OCI-LY7 (cell line): ENCODE measurements at regions not wholly inside any gene's neighbourhood (a gene's known extent, or its start where the extent isn't known, plus 50 kb on each side); places are given as distances from the start of the nearest gene placed in this dataset.

Experiments
- EZH2phosphoT487 ChIP-seq: fragments of 200-600 bp; sonication (generic); IDR thresholded peaks from 2 replicates; pipeline ENCODE4 v1.6.1; 2018; ENCODE audit warnings: low read depth, borderline replicate concordance, mild to moderate bottlenecking, mixed run types, antibody characterized with exemption, low read length, moderate library complexity, mixed read lengths
- TF ChIP-seq, protein P1 (sequence below): fragments of 200-600 bp; sonication (generic); conservative IDR thresholded peaks from 2 replicates; pipeline ENCODE4 v1.5.1; 2014; ENCODE audit warnings: mild to moderate bottlenecking, antibody characterized with exemption, low read length, moderate library complexity, mixed read lengths

DNA sequence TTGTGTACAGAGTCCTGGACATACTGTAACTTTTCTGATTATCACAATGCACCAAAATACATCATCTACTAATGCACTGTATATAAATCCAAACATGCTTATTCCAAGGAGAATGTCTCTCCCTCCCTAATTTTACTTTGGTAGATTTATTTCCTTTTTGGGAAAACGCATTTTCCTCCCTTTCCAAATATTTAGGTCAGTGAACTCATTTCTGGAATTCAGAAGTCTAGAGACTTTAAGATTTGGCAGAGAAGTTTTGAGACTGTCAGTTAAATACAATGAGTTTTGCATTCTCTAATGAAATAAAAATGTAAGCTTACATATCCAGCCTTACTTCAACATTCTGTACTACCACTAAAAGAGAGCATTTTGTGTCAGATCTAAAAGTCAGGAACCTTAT lies 165.8 kb upstream of the EDNRB start:
- TF ChIP-seq, protein P1, sequence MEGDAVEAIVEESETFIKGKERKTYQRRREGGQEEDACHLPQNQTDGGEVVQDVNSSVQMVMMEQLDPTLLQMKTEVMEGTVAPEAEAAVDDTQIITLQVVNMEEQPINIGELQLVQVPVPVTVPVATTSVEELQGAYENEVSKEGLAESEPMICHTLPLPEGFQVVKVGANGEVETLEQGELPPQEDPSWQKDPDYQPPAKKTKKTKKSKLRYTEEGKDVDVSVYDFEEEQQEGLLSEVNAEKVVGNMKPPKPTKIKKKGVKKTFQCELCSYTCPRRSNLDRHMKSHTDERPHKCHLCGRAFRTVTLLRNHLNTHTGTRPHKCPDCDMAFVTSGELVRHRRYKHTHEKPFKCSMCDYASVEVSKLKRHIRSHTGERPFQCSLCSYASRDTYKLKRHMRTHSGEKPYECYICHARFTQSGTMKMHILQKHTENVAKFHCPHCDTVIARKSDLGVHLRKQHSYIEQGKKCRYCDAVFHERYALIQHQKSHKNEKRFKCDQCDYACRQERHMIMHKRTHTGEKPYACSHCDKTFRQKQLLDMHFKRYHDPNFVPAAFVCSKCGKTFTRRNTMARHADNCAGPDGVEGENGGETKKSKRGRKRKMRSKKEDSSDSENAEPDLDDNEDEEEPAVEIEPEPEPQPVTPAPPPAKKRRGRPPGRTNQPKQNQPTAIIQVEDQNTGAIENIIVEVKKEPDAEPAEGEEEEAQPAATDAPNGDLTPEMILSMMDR, result no peak
- TF ChIP-seq EZH2phosphoT487, result no peak
